Stomach (tissue), 8 donors: ENCODE measurements at regions not wholly inside any gene's neighbourhood (a gene's known extent, or its start where the extent isn't known, plus 50 kb on each side); places are given as distances from the start of the nearest gene placed in this dataset.

Source experiments
- DNase-seq, 2 donors: peaks; one replicate each; pipeline versions ENCODE4 v3.0.0 to v3.0.0-alpha.2; 2013 to 2019
- H3K27ac ChIP-seq, 5 donors: fragments of 200-600 bp in 4 of 5; sonication (generic) in 4 of 5; one replicate each; pipeline ENCODE4 v1.5.1; 2013 to 2019; ENCODE audit warnings: mild to moderate bottlenecking in 1 of 5, moderate library complexity in 1 of 5
- H3K27me3 ChIP-seq, 3 donors: fragments of 200-600 bp; sonication (generic); one replicate each; pipeline ENCODE4 v1.5.1; 2017 to 2019; ENCODE audit warnings: mixed run types in 1 of 3
- H3K36me3 ChIP-seq, 4 donors: fragments of 200-600 bp; sonication (generic); 1 replicate in 3 of 4; 2 replicates in 1 of 4; pipeline ENCODE4 v1.5.1; 2016 to 2019
- H3K4me1 ChIP-seq, 4 donors: fragments of 200-600 bp; sonication (generic); one replicate each; pipeline ENCODE4 v1.5.1; 2016 to 2019
- H3K4me3 ChIP-seq, 4 donors: fragments of 200-600 bp; sonication (generic) in 3 of 4; one replicate each; pipeline ENCODE4 v1.5.1; 2016 to 2019; ENCODE audit warnings: mild to moderate bottlenecking in 1 of 4
- H3K9me3 ChIP-seq, 4 donors: fragments of 200-600 bp; sonication (generic); one replicate each; pipeline ENCODE4 v1.5.1; 2016 to 2019
- EP300 ChIP-seq: sonication (generic); formaldehyde crosslinking; IDR thresholded peaks from one replicate; pipeline ENCODE4 v1.6.1; 2017; ENCODE audit warnings: antibody characterized with exemption
- POLR2A ChIP-seq, 4 donors: fragments of 450-650 bp; IDR thresholded peaks; one replicate each; pipeline ENCODE4 v1.6.1; 2016; ENCODE audit warnings: antibody characterized with exemption in 4 of 4, control low read depth in 2 of 4, mild to moderate bottlenecking in 1 of 4, moderate library complexity in 1 of 4
- POLR2AphosphoS5 ChIP-seq, 3 donors: sonication (generic); formaldehyde crosslinking; IDR thresholded peaks; one replicate each; pipeline ENCODE4 v1.6.1; 2016; ENCODE audit warnings: antibody characterized with exemption in 3 of 3
- WGBS, 5 donors: extraction: QIAGEN DNeasy Blood & Tissue Kit in 3 of 5; methylation state at CpG; one replicate each; pipeline versions ENCODE4 v1.1.5 to v1.1.7; 2013 to 2018; 5-methylcytosine and 5-hydroxymethylcytosine counted together
- intact Hi-C: fragments of 100-400 bp; cut with DNase I; formaldehyde crosslinking; loops from one replicate; pipeline ENCODE4 v1.15.1; 2023; ENCODE audit warnings: low total_unique reads
- TF ChIP-seq, protein P1 (sequence below), 7 experiments: fragments of 450-650 bp in 4 of 7; fragments of 200-600 bp in 3 of 7; sonication (generic) in 3 of 7; IDR thresholded peaks; one replicate each; pipeline ENCODE4 v1.5.1; 2016 to 2019; ENCODE audit warnings: antibody characterized with exemption in 7 of 7, control low read depth in 2 of 7, mild to moderate bottlenecking in 1 of 7
- donor health status: healthy with polysubstance abuse.
- donor health status: Bipolar disorder and iron deficiency.
- donor health status: healthy.

DNA sequence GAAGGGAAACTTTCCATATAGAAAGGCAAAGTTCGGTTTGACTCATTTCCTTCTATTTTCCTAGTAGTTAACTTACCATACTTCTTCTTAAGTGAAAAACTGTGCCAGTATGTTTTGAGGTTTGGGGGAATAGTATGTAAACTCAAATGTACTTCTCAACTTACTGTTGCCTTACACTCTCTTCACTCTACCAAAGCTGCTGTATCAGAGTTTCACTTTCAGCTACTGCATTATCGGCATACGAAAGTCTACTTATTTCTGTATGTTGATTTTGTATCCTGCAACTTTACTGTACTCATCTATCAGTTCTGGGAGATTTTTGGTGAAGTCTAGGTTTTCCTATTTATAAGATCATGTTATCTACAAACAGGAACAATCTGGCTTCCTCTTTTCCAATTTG lies 932.7 kb downstream of the FAT4 start:
- TF ChIP-seq EP300, result no peak
- TF ChIP-seq POLR2AphosphoS5 (IDR thresholded peaks at IDR 0.05), result no peak
- peaks cover 0 to 5% (median 2%) of the 10 kb centered on the region in 4 donors for H3K9me3 ChIP-seq
- 79 to 92% (median 86%) methylated on average over 3 of the region's 3 CpGs for WGBS, 5 donors

DNA sequence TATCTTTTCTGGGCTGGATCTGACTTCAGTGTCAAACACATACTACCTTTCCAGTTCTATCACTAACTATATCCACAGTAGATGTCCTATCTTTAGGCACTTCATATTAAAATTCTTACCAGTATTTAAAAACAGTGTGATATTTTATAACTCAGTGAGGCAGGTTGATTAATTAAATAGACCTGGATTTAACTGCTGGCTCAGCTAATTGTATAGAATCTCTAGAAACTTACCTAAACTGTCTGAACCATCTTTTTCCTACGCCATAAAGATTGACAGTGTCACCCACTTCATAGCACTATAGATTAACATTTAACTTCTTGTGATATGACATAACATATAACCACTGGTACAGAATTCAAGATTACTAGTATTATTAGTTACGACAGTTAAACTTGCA lies 935.3 kb downstream of the FAT4 start:
- TF ChIP-seq POLR2AphosphoS5 (IDR thresholded peaks at IDR 0.05), result no peak
- no peak for TF ChIP-seq POLR2A (IDR thresholded peaks at IDR 0.05)
- TF ChIP-seq EP300, result no peak
- TF ChIP-seq, protein P1, sequence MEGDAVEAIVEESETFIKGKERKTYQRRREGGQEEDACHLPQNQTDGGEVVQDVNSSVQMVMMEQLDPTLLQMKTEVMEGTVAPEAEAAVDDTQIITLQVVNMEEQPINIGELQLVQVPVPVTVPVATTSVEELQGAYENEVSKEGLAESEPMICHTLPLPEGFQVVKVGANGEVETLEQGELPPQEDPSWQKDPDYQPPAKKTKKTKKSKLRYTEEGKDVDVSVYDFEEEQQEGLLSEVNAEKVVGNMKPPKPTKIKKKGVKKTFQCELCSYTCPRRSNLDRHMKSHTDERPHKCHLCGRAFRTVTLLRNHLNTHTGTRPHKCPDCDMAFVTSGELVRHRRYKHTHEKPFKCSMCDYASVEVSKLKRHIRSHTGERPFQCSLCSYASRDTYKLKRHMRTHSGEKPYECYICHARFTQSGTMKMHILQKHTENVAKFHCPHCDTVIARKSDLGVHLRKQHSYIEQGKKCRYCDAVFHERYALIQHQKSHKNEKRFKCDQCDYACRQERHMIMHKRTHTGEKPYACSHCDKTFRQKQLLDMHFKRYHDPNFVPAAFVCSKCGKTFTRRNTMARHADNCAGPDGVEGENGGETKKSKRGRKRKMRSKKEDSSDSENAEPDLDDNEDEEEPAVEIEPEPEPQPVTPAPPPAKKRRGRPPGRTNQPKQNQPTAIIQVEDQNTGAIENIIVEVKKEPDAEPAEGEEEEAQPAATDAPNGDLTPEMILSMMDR (IDR thresholded peaks at IDR 0.05), result no peak
- Histone ChIP-seq H3K36me3 (no peaks in the 10 kb centered on the region), H3K9me3 (peaks cover 0 to 5% (median 1%) of the 10 kb centered on the region in 4 donors), H3K4me1 (no peaks in the 10 kb centered on the region), H3K4me3 (no peak overlapping the region), H3K27ac (no peak overlapping the region), H3K27me3 (no peaks in the 10 kb centered on the region)
- 87 to 96% (median 90%) methylated on average over 2 of the region's 2 CpGs for WGBS, 5 donors
- intact Hi-C loops, result no loop called here
- no peak for DNase-seq

More for the DNA sequence above, 932.7 kb downstream of the FAT4 start:
- H3K27ac ChIP-seq, result no peak overlapping the region
- intact Hi-C loops, result no loop called here
- no peak for DNase-seq
- no peaks in the 10 kb centered on the region for H3K36me3 ChIP-seq
- H3K4me1 ChIP-seq, result no peaks in the 10 kb centered on the region
- H3K4me3 ChIP-seq, result no peak overlapping the region
- no peaks in the 10 kb centered on the region for H3K27me3 ChIP-seq

DNA sequence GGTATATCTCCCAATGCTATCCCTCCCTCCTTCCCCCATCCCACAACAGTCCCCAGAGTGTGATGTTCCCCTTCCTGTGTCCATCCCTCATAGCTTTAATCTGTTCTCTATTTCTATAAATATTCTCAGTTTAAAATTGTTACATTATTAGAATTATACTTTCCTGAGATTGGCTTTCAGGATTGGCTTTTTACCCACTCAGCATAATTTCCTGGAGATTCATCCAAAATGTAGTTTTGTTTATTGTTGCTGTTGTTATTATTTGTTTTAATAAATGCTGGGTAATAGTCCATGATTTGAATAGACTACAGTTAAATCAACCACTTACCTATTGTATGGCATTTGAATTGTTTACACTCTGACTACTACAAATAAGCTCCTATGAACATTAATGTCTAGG lies 936.4 kb downstream of the FAT4 start:
- H3K27me3 ChIP-seq, result no peaks in the 10 kb centered on the region
- H3K9me3 ChIP-seq, result no peaks in the 10 kb centered on the region
- no peak overlapping the region for H3K27ac ChIP-seq
- TF ChIP-seq EP300 (no peak), POLR2A (IDR thresholded peaks at IDR 0.05) (no peak), POLR2AphosphoS5 (IDR thresholded peaks at IDR 0.05) (no peak)
- TF ChIP-seq, protein P1 (IDR thresholded peaks at IDR 0.05), result no peak
- intact Hi-C loops, result no loop called here
- DNase-seq, result no peak
- H3K4me1 ChIP-seq, result no peaks in the 10 kb centered on the region
- H3K36me3 ChIP-seq, result no peaks in the 10 kb centered on the region
- no peak overlapping the region for H3K4me3 ChIP-seq

DNA sequence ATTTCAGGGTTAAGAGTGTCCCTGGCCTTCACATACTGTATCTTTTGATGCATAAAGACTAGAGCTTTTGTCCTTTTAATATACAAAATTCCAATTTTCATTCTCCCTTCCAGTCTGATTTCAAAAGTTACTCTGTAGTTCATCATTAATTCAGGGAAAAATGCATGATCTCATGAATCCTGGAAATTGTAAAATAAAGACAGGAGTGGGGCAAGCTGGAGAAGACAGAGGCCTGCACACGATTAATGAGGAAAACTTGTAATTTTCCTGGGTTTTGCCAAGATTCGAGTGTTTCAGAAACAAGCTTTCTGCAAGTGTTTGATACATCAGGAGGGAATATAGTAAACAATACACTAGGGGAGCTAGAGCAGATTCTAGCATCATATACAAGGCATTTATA lies 947.9 kb downstream of the FAT4 start:
- no peaks in the 10 kb centered on the region for H3K9me3 ChIP-seq
- no peaks in the 10 kb centered on the region for H3K36me3 ChIP-seq
- intact Hi-C loops, result no loop called here
- peak in 1 of 2 donors; percentile 20 for DNase-seq
- H3K27ac ChIP-seq, result no peak overlapping the region
- no peaks in the 10 kb centered on the region for H3K4me1 ChIP-seq
- H3K4me3 ChIP-seq, result no peak overlapping the region
- WGBS, 5 donors, result 61 to 73% (median 66%) methylated on average over 2 of the region's 2 CpGs
- TF ChIP-seq EP300 (no peak), POLR2AphosphoS5 (IDR thresholded peaks at IDR 0.05) (no peak), POLR2A (IDR thresholded peaks at IDR 0.05) (no peak)
- TF ChIP-seq, protein P1 (IDR thresholded peaks at IDR 0.05), result no peak
- H3K27me3 ChIP-seq, result no peaks in the 10 kb centered on the region

DNA sequence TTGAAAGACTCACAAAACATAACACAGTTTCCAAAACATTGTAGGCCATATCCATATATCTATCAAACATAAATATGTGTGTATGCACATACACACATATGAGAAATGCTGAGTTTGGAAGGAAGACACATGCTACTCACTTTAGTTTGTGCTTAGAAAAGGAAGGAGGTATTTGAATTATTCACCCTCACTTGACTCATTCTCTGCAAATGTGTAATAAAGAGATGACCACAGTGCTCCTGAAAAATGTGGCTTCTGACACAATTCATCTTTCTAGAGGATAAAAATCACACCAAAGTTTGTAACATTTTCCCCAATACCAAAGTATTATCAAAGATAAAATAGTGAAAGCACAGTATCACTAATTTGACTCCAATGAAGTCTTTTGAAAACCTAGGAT lies 950.1 kb downstream of the FAT4 start:
- no peak overlapping the region for H3K27ac ChIP-seq
- H3K36me3 ChIP-seq, result no peaks in the 10 kb centered on the region
- H3K4me1 ChIP-seq, result no peaks in the 10 kb centered on the region
- H3K27me3 ChIP-seq, result no peaks in the 10 kb centered on the region
- intact Hi-C loops, result no loop called here
- no peaks in the 10 kb centered on the region for H3K9me3 ChIP-seq
- TF ChIP-seq, protein P1 (IDR thresholded peaks at IDR 0.05), result no peak
- no peak for DNase-seq
- H3K4me3 ChIP-seq, result no peak overlapping the region
